ENCODE measurements at regions not wholly inside any gene's neighbourhood (a gene's known extent, or its start where the extent isn't known, plus 50 kb on each side); places are given as distances from the start of the nearest gene placed in this dataset.
A peak's percentile ranks its signal among the peaks of the same experiment; 100 is the strongest.
"Not testable (repeated sequence)": the region's sequence is repeated elsewhere in the genome, so short reads cannot be mapped to it uniquely, and the experiment has no call there.

GRCh38 chr6:37580176-37580955 is 80.7 kb upstream of the CCDC167 start:
- DNase-seq = no peak

GRCh38 chr6:37579444-37580067 is 79.9 kb upstream of the CCDC167 start:
- no peak for DNase-seq

DNA sequence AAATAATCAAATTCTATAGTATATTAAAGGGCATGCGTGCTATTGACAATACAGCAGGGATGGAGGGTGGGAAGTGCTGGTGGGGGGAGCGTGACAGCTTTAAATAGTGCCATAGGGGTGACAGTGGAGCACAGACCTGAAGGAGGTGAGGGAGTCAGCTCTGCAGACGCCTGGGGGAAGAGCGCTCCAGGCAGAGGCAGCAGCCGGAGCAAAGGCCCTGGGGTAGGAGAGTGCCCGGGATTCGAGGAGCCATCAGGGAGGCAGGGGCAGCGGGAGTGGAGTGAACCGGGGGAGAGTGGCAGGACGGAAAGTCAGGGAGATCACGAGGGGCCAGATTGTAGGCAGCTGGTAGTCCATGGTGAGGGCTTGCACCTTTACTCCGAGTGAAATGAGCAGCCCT is 78.4 kb upstream of the CCDC167 start:
- no peak for DNase-seq

DNA sequence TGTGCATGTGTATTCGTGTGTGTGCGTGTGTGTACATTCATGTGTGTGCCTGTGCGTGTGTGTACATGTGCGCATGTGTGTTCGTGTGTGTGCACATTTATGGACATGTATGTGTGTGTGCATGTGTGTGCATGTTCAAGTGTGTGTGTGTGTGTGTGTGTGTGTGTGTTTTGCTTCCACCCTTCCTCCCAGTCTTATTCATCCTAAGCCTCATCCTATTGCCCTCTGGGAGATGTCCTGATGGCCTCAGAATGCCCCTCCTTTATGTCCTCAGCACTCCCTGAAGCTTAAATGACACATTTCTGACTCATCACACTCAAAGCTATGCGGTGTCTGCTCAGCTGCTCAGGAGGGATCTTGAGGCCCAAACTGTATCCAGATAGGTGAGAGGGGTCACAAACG is 76.6 kb upstream of the CCDC167 start:
- no peak for DNase-seq

DNA sequence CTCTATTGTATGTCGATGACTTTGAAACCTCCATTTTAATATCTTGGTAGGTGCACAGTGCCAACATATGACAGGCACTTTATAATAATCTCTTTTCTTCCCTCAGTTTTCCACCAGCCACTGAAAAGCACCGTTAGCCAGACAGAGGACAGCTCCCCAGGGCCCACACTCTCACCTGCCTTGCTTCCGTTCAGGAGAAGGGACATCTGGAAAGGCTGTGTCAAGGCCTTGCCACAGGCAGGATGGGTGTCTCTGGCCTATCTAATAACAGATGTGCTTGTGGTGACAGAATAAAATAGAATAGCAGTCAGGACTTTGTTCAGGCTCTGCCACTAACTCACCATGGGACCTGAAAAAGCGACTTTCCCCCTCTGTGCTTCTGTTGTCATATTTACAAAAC is 75.5 kb upstream of the CCDC167 start:
- no peak for DNase-seq

DNA sequence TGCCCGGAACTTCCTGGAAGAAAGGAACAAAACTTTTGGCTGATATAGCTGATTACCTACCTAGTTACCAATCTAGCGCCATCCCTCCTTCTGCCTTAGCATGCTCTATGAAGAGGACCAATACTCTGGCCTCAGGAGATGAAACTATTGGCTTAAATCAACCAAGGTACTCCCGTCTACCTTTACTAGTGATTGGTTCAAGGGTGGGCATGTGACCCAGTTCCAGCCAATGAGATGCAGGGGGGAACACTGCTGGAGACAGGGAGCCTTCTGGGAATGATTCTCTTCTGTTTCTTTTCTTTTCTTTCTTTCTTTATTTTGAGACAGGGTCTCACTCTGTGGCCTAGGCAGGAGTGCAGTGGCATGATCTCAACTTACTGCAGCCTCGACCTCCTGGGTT is 72.6 kb upstream of the CCDC167 start:
- no peak for DNase-seq

GRCh38 chr6:37570482-37571133 is 70.9 kb upstream of the CCDC167 start:
- DNase-seq = no peak

DNA sequence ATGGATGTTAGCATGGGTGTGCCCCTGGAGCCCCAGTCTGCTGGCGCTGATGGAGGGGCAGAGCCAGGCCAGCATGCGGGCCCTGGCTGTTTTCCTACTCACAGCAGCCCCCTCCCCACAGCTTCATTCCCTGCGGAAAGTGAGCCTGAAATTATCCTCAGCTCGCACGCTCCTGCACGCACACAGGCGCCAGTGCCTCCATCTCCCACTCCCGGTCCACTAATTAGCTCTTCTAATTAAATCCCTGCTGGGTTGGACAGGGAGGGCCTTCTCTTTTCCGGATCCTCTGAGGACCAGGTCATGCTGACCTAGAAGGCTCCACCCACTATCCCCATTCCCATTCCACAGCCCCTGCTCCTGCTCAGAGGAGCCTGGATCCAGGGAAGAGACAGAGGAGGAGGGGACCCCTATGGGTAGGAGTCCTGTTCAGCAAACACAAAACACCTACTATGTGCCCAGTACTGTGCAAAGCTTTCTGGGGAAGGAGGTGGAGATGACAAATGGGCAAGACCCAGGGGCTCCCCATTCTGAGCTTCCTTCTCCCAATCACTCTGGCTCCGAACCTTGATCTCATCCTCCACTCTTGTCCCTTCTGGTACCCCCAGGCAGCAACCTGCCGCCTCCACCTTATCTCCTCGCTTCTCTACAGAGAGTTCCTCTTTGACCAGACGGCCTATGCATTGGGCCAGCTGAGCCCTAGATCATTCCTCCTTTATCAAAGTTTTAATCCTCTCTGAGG is 70.2 kb upstream of the CCDC167 start:
- no peak for DNase-seq

GRCh38 chr6:37569317-37569716 is 69.6 kb upstream of the CCDC167 start:
- no peak for DNase-seq

- DNase-seq = no peak
These were observed 67.3 kb upstream of the CCDC167 start for GRCh38 chr6:37566950-37567349.

DNA sequence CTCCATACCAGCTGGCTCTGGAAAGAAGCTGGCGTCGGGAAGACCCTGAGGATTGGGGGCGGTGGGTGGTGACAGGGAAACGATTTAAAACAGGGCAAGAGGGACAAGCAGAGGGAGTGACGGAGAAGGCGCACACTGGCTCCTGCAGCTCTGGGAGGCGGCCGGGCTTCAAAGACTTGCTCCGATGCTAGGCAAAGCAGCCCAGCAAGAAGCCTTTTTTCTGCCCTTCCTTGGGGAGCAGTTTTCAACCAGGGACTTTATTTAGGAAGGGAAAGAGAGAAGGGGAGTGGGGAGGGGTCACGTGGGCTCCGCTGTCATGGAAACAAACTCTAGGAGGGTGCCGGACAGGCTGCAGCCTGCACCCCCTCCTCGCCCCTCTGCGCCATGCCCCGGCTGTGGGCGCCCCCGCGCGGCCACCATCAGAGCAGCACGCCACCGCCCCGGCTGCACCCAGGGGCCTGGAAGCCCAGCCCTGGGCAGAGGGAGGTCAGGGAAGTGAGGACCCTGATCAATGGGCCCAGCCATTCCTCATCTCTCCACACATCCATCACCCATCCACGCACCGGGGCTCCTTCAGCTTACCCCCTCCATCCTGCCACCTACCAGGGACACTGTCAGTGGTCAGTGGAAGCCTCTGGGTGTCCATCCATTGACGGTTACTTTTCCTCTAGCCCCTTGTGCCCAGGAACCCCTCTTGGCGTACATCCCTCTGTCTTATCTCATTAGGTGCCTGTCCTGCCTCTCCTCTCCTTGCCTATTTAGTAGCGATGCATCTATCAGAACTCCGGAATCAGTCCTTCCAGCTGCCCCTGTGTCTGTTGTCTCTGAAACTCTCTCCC is 66.6 kb upstream of the CCDC167 start:
- peak; percentile 59 for DNase-seq

DNA sequence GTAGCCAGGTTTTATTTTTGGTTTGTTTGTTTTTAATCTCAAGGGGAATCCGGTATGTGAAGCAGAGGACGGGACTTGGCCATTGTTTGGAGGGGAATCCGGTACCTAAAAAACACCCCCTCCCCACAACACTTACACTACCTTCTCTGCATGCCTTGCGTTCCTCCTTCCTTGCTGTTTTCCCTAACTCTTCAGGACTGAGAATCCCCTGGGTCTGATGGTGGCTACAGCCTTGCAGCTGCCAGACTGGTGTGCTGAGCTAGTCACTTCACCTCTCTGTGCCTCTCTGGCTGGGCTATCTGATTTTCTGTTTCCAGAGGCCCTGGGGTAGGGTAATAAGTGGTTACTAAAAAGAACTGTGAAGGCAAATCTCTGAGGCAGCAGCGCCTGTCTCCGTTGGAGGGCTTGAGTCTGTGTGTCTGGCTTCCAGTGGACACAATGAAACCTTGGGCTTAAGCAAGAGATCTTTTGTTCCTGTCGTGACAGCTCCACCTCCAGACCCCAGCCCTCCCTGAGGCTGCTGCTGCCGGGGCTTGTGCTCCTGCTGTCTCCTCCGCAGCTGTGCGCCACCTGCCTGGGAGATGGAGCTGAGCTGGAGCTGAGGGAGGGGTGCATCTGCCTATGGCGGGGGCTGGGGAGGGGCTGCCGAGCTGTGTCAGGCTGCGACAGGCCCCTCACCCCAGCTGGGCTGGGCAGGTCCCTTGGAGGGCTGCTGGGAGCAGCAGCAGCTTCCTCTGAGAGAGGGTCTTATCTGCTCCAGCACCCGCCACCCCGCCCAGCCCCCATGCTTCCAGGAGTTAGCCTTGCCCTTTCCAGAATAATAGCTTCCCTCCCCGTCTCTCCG is 65.8 kb upstream of the CCDC167 start:
- DNase-seq = no peak

DNA sequence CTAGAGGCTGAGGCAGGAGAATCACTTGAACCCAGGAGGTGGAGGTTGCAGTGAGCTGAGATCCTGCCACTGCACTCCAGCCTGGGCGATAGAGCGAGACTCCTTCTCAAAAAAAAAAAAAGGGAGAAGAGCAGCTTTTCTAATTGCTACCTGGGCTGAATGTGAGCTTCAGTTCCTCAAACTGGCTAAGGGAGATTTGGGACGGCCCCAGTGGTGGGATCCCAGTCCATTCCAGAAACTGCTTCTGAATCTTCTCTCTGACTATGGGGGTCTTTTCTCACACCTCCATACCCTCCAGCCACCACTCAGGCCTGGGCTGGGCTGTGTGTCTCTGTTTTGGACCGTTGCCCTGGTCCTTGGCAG is 63.2 kb upstream of the CCDC167 start:
- DNase-seq = not testable (repeated sequence)

GRCh38 chr6:37561361-37561760 is 61.7 kb upstream of the CCDC167 start:
- DNase-seq = no peak

DNA sequence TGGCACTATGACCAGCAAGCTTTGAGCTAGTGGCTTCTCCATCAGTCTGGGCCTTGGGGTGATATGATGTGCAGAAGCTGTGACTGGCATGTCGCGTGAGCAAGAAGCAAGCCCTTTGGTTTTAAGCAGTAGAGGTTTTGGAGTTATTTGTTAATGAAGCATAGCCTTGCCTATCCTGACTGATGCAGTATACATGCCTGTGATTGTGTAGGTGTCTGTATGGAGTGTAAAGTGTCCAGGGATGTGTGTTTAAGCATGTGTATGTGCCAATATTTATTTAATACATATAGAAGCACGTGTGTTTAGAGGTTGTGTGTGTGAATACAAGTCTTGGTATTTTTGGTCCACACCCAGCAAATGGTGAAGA is 61.0 kb upstream of the CCDC167 start:
- no peak for DNase-seq

DNA sequence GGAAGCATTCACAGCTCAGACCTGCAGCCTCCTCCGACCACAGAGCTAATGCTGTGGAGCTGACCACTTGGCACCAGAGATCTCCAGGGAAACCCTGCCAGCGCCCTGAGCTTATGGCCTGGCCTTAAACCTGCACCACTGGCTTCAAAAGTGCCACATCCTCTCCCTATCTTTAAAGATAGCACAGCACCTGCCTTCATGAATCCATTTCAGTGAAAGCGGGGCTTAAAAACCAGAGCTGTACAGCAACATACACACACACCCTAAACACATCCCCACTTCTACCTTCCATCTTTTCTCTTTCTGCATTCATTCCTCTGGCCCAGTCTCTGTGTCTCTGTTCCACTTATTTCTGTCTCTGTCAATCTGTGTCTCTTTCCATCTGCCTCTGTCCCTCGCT is 59.8 kb upstream of the CCDC167 start:
- DNase-seq = no peak

DNA sequence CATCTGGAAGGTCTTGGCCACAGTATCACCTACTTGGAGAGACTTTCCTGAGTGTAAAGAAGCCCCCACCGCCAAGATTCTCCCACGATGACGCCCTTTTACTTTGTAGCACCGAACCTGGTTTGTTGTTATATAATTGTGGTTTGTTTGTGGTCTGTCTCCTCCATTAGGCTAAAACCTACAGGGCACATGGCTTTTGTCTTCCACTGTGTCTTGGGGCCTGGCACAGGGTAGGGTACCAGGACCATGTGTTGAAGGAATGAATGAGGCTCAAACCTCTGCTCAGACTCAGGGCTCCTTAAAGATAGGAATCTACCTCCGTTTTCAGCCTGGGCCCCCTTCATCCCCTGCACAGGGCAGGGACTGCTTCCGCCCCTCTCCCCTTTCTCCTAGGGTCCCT is 59.4 kb upstream of the CCDC167 start:
- DNase-seq = peak; percentile 17

GRCh38 chr6:37558646-37559045 is 59.0 kb upstream of the CCDC167 start:
- DNase-seq = no peak

DNA sequence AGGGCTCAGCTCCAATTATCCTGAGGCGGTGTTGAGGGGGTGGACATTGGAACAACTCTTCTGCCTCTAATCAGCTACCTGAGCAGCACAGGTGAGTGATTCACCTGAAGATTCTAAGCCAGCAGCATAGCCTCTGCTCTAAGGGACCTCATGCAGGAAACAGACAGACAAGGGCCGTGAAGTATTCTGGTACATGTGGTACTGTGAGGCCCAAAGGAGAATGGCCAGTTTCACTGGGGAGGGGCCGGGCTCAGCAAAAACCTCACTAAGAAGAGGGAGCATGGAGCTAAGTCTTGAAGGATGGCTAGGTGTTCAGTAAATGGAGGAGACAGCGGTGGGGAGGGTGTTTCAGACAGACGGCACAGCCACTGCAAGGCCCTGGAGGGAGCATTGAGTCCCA is 58.5 kb upstream of the CCDC167 start:
- no peak for DNase-seq

DNA sequence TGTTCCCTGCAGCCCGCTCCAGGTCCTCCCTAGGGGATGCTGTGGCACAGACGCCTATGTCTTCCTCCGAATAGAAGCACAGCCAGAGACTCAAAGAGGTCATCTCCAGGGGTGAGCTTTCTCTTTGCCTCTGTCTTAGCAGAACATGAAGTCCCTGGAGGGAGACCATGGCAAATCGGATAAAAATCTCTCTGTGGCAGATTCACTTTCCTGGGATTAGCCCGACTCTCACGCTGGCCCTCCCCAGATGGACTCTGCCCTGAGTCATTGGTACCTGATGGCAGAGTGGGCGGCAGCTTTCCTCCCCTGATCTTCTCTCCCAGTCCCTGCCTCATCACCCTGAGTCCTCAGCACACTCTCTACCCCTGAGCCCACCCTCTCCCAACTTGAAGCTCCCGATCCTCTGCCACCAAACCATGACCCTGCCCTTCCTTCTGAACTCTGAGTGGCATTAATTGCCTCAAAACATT is 58.0 kb upstream of the CCDC167 start:
- DNase-seq = no peak

DNA sequence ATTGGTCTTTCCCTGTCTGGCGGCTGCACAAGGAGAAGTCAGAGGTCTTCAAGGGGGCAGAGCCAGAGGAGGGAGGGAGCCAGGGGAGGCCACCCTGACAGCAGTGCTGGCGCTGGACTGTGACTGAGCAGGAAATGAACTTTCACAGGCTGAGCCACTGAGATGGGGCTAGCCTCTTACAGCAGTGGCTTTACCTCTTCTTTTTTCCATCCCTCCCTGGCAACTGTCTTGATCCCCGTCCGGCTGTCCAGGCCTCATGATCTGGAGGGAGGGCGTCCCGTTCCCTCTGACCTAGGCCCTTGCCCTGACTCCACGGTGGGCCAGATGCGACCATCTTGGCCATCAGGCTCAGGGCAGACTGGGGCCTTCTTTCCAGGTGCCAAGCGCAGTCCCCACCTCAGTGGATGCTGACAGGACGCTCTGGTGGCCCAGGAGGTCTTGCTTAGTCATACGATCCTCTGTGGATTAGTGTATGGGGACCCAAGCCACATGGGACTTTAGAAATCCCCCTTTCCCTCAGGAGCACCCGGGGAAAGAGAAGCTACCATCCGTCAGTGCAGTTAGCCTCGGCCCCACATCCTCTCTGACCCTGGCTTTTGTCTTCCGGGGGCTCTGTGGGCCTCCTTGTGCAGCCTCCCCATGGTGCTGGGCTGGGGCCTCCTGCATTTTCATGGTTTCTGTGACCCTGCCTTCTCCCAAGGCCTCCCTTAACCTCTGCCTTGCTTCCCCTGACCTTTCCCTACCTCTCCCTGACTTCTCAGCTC is 57.4 kb upstream of the CCDC167 start:
- no peak for DNase-seq
